ENCODE measurements at regions not wholly inside any gene's neighbourhood (a gene's known extent, or its start where the extent isn't known, plus 50 kb on each side); places are given as distances from the start of the nearest gene placed in this dataset.
A peak's percentile ranks its signal among the peaks of the same experiment; 100 is the strongest.

DNA sequence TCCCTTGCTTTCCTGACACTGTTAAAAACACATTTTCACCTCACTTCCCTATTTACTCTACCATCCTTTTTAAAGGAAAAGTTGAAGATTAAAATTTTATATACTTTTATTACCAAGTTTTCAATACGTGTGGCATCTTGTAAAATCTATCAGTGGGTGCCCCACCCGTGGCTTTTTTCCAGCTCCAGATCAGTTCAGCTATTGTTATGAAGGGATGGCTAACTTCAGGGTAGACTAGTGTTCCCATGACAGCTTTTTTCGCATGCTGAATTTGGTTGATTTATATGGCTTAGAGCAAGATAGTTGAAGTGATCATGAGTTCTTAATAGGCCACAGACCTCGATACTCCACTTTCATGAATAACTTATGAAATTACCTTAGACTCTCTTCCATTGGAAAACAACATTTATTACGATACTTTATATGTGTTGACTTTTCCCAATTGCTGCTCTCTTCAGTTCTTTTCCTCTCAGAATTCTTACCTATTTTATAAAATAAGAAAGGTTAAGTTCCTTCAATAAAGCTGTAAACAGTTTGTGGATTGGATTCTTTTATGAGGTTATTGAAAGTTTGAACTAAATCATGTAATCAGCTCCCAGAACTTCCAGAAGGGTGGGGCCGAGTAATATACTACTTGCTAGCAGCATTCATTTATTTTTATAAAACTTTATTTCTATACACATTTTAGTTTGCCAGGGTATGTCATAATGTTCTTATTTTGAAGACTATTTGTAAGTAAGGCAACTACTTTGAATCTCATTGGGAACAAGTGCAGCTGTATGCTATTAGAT is 680.9 kb downstream of the SATB2 start:
- Mint-ChIP-seq H3K36me3 (no peaks in the 10 kb centered on the region), H3K4me1 (no peaks in the 10 kb centered on the region), H3K4me3 (no peak overlapping the region), H3K9me3 (peaks cover 0 to 5% (median 0%) of the 10 kb centered on the region in 7 donors), H3K27ac (no peak overlapping the region), H3K27me3 (no peaks in the 10 kb centered on the region)
- DNase-seq (no peak), ATAC-seq (ENCODE audit: low read depth in 2 of 2) (no peak)

GRCh38 chr2:198775737-198776136 is 682.0 kb downstream of the SATB2 start:
- Mint-ChIP-seq H3K27me3 (no peaks in the 10 kb centered on the region), H3K9me3 (peaks cover 0 to 2% (median 0%) of the 10 kb centered on the region in 7 donors), H3K36me3 (no peaks in the 10 kb centered on the region), H3K4me1 (no peaks in the 10 kb centered on the region), H3K27ac (no peak overlapping the region), H3K4me3 (no peak overlapping the region)
- no peak for ATAC-seq (ENCODE audit: low read depth in 2 of 2)
- DNase-seq, result no peak

GRCh38 chr2:198774576-198774975 is 683.2 kb downstream of the SATB2 start:
- Mint-ChIP-seq H3K27ac (no peak overlapping the region), H3K9me3 (no peaks in the 10 kb centered on the region), H3K4me1 (no peaks in the 10 kb centered on the region), H3K36me3 (no peaks in the 10 kb centered on the region), H3K4me3 (no peak overlapping the region), H3K27me3 (no peaks in the 10 kb centered on the region)
- ATAC-seq (ENCODE audit: low read depth in 2 of 2), result no peak
- no peak for DNase-seq

GRCh38 chr2:198767694-198768093 is 690.0 kb downstream of the SATB2 start:
- Mint-ChIP-seq H3K27ac (no peak overlapping the region), H3K4me3 (no peak overlapping the region), H3K27me3 (no peaks in the 10 kb centered on the region), H3K36me3 (no peaks in the 10 kb centered on the region), H3K9me3 (peaks cover 0 to 1% (median 0%) of the 10 kb centered on the region in 7 donors), H3K4me1 (no peaks in the 10 kb centered on the region)
- DNase-seq (no peak), ATAC-seq (ENCODE audit: low read depth in 2 of 2) (no peak)

DNA sequence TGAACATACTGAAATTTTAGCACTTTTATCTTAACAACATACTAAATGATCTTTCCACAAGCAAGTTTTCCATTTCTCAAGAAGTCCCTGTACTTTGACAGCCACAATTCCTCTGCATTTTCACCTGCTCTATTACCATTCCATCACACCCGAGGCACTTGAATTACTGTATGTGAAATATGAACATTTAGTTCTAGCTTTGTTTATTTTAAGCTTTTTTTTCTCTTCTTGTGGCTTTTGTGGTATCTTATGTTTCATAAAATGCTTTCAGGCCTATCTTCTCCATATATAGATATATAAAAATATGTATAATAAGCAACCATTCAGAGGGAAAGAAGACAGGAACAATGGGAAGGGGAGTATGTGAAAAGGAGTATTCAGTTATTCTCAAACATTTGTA is 693.9 kb downstream of the SATB2 start:
- H3K27me3 Mint-ChIP-seq, result no peaks in the 10 kb centered on the region

GRCh38 chr2:198762441-198762840 is 695.3 kb downstream of the SATB2 start:
- Mint-ChIP-seq H3K27me3 (no peaks in the 10 kb centered on the region), H3K27ac (no peak overlapping the region), H3K36me3 (no peaks in the 10 kb centered on the region), H3K4me3 (no peak overlapping the region), H3K4me1 (no peaks in the 10 kb centered on the region), H3K9me3 (peaks cover 0 to 3% (median 0%) of the 10 kb centered on the region in 7 donors)
- DNase-seq (no peak), ATAC-seq (ENCODE audit: low read depth in 2 of 2) (no peak)

More for the DNA sequence above, 693.9 kb downstream of the SATB2 start:
- no peaks in the 10 kb centered on the region for H3K4me1 Mint-ChIP-seq
- H3K9me3 Mint-ChIP-seq, result peaks cover 0 to 1% (median 0%) of the 10 kb centered on the region in 7 donors
- no peak overlapping the region for H3K4me3 Mint-ChIP-seq
- H3K27ac Mint-ChIP-seq, result no peak overlapping the region
- H3K36me3 Mint-ChIP-seq, result no peaks in the 10 kb centered on the region
- no peak for ATAC-seq (ENCODE audit: low read depth in 2 of 2)
- DNase-seq, result no peak

GRCh38 chr2:198757069-198757468 is 700.7 kb downstream of the SATB2 start:
- Mint-ChIP-seq H3K4me1 (no peaks in the 10 kb centered on the region), H3K4me3 (no peak overlapping the region), H3K27me3 (no peaks in the 10 kb centered on the region), H3K27ac (no peak overlapping the region), H3K9me3 (peaks cover 0 to 4% (median 0%) of the 10 kb centered on the region in 7 donors), H3K36me3 (no peaks in the 10 kb centered on the region)
- DNase-seq (no peak), ATAC-seq (ENCODE audit: low read depth in 2 of 2) (no peak)

- Mint-ChIP-seq H3K4me1 (no peaks in the 10 kb centered on the region), H3K4me3 (no peak overlapping the region), H3K36me3 (no peaks in the 10 kb centered on the region), H3K9me3 (peaks cover 0 to 4% (median 0%) of the 10 kb centered on the region in 7 donors), H3K27ac (no peak overlapping the region), H3K27me3 (no peaks in the 10 kb centered on the region)
- ATAC-seq (ENCODE audit: low read depth in 2 of 2) (no peak), DNase-seq (no peak)
Observed at GRCh38 chr2:198756166-198756565, 701.6 kb downstream of the SATB2 start.

DNA sequence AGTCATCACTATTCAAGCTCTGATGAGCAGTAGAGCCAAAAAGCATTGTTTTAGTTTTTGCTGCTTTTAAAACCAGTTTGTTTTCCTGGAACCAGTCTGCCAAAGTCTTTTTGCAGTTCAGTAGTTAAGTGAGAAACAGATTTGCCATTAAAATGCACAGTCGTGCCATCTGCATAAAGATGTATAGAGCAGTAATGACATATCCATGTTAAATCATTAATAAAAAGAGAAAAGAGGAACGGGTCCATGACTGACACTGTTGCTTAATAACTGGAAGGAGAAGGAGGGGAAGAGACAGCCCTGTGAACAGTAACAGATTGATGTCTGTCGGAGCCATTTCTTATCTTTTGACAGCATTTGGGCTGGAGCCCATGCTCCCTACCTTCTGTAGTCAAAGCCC is 704.6 kb downstream of the SATB2 start:
- Mint-ChIP-seq H3K4me1 (no peaks in the 10 kb centered on the region), H3K36me3 (no peaks in the 10 kb centered on the region), H3K9me3 (peaks cover 0 to 4% (median 0%) of the 10 kb centered on the region in 7 donors), H3K27ac (no peak overlapping the region), H3K27me3 (no peaks in the 10 kb centered on the region), H3K4me3 (no peak overlapping the region)
- ATAC-seq (ENCODE audit: low read depth in 2 of 2) (no peak), DNase-seq (no peak)

DNA sequence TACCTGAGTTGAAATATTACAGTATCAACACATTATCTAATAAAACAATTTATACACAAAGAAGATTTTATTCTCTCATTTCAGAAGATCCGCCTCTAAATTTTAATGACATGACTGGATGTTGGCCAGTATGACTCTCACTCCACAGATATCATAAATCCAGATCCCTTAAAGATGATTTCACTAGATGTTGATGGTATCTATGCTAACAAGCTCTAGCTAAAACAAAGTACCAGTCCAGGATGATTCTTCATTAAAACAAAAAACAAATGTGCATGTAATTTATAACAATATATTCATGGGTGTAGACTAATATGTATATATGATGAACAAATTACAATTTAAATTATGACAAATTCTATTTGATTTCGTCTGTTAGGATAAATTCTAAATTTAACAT is 708.4 kb downstream of the SATB2 start:
- H3K27ac Mint-ChIP-seq, result no peak overlapping the region
- DNase-seq (no peak), ATAC-seq (ENCODE audit: low read depth in 2 of 2) (no peak)
- no peaks in the 10 kb centered on the region for H3K27me3 Mint-ChIP-seq
- H3K36me3 Mint-ChIP-seq, result no peaks in the 10 kb centered on the region
- no peaks in the 10 kb centered on the region for H3K9me3 Mint-ChIP-seq
- H3K4me1 Mint-ChIP-seq, result no peaks in the 10 kb centered on the region
- H3K4me3 Mint-ChIP-seq, result no peak overlapping the region

DNA sequence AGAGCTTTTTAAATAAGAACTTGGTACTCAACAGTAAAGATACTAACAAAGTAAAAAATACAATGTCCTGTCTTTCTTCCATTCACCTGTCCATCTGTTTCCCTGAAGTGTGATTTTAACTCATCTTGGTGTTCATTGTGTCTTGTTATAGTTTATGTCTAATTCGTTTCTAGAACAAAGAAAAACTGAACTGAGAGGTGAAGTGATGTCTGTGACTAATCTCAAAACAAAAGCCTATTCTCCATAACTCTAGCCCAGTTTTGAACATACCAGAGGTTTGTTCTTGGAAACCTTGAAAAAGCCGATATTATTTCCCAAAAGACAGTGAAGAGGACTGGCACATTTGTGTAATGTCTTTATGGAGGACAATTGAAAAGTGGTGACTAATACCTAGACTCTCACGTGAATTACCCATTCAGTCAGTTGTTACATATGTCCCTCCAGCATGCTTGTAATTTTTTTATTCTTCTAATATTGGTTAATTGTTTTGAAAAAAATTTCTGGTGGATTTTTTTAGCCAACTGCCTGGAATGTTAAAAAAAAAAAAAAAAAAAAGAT is 725.8 kb downstream of the SATB2 start:
- H3K4me1 Mint-ChIP-seq, result no peaks in the 10 kb centered on the region
- no peaks in the 10 kb centered on the region for H3K36me3 Mint-ChIP-seq
- H3K27me3 Mint-ChIP-seq, result no peaks in the 10 kb centered on the region
- DNase-seq (no peak), ATAC-seq (ENCODE audit: low read depth in 2 of 2) (no peak)
- no peak overlapping the region for H3K27ac Mint-ChIP-seq
- peaks cover 0 to 13% (median 0%) of the 10 kb centered on the region in 7 donors for H3K9me3 Mint-ChIP-seq
- no peak overlapping the region for H3K4me3 Mint-ChIP-seq

DNA sequence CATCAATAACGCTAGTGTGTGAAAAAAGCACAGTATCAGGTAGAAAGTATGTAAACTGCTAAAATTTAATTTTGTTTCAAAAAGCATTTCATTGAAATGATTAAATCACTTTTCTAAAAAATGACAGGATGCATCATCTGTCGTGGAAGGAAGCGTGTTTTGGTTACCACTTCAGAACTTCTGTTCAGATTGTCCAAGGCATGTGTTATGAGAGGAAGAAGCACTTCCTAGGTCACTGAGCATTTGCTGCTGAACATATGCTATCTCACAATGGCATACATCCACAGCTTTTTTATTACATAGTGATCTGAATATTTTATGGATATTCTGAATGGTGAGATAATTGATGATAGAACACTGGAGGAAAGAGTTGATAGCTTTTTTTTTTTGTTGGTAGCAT is 737.5 kb downstream of the SATB2 start:
- ATAC-seq (ENCODE audit: low read depth in 2 of 2) (no peak), DNase-seq (no peak)
- Mint-ChIP-seq H3K9me3 (peaks cover 0 to 1% (median 0%) of the 10 kb centered on the region in 7 donors), H3K4me3 (no peak overlapping the region), H3K36me3 (no peaks in the 10 kb centered on the region), H3K27ac (no peak overlapping the region), H3K27me3 (no peaks in the 10 kb centered on the region), H3K4me1 (no peaks in the 10 kb centered on the region)

- peaks cover 0 to 1% (median 0%) of the 10 kb centered on the region in 7 donors for H3K9me3 Mint-ChIP-seq
- ATAC-seq (ENCODE audit: low read depth in 2 of 2), result no peak
Observed at GRCh38 chr2:198717451-198717850, 740.3 kb downstream of the SATB2 start.

GRCh38 chr2:198715302-198715835 is 742.4 kb downstream of the SATB2 start:
- DNase-seq (no peak), ATAC-seq (ENCODE audit: low read depth in 2 of 2) (no peak)
- H3K9me3 Mint-ChIP-seq, result peaks cover 0 to 1% (median 0%) of the 10 kb centered on the region in 7 donors
- no peak overlapping the region for H3K4me3 Mint-ChIP-seq
- peak overlapping the region in 1 of 6 donors; percentile 56 for H3K27ac Mint-ChIP-seq
- no peaks in the 10 kb centered on the region for H3K4me1 Mint-ChIP-seq
- H3K36me3 Mint-ChIP-seq, result no peaks in the 10 kb centered on the region
- no peaks in the 10 kb centered on the region for H3K27me3 Mint-ChIP-seq

More at GRCh38 chr2:198717451-198717850, 740.3 kb downstream of the SATB2 start:
- H3K27ac Mint-ChIP-seq, result no peak overlapping the region
- no peak for DNase-seq
- H3K36me3 Mint-ChIP-seq, result no peaks in the 10 kb centered on the region
- H3K4me1 Mint-ChIP-seq, result no peaks in the 10 kb centered on the region
- H3K27me3 Mint-ChIP-seq, result no peaks in the 10 kb centered on the region
- H3K4me3 Mint-ChIP-seq, result no peak overlapping the region
